HG02870 (cell line): ENCODE measurements at regions not wholly inside any gene's neighbourhood (a gene's known extent, or its start where the extent isn't known, plus 50 kb on each side); places are given as distances from the start of the nearest gene placed in this dataset.
A peak's percentile ranks its signal among the peaks of the same experiment; 100 is the strongest.
"Not testable (repeated sequence)": the region's sequence is repeated elsewhere in the genome, so short reads cannot be mapped to it uniquely, and the experiment has no call there.

Source experiments
- ATAC-seq: cut with Tn5 transposase; IDR thresholded peaks from one replicate; pipeline ENCODE4 v1.9.1; 2021; ENCODE audit warnings: mild to moderate bottlenecking, moderate library complexity; ENCODE audit not compliant: unreplicated experiment

GRCh38 chr3:81375921-81376320 is 385.5 kb downstream of the GBE1 start:
- no peak for ATAC-seq

- no peak for ATAC-seq
Measured at GRCh38 chr3:81364411-81364810, 397.0 kb downstream of the GBE1 start.

GRCh38 chr3:81363816-81364215 is 397.6 kb downstream of the GBE1 start:
- ATAC-seq, result no peak

GRCh38 chr3:81354119-81354518 is 407.3 kb downstream of the GBE1 start:
- ATAC-seq, result no peak

GRCh38 chr3:81352867-81353266 is 408.6 kb downstream of the GBE1 start:
- ATAC-seq, result no peak

GRCh38 chr3:81349816-81350340 is 411.6 kb downstream of the GBE1 start:
- ATAC-seq, result no peak

DNA sequence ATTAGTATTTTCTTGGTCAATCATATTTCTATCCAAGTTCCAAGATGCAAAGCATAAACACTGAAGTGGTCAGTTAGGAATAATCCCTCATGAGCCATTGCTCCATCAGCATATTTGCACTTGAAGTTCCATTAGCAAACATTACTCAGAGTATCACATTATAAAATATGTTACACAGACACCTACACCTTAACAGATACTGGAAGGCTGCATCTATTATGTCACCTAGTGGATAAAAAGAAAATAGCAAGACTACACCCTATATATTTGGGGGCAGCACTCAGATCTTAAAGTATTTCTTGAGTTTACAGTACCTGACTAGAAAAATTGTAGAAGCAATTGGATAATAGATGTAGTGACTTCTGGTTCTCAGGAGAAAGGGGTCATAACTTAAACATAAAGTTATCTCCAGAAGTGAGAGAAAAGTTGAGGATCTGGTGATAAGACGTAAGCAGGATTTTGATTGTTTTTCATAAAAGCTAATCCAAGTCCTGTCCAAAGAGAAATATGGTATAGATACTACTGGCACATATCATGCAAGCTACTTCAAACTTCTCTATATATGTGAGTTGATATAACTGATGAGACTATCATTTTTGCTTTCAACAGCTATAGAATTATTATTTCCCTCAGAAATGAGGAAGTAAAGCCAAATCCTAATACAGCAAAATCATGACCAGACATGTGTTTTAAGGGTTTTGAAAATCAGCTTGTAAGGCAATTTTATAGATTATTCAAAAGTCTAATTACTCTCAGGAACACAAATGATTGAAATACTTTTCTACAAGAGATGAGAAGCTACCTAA is 422.2 kb downstream of the GBE1 start:
- peak; percentile 86 for ATAC-seq

- no peak for ATAC-seq
Measured at GRCh38 chr3:81336470-81336869, 425.0 kb downstream of the GBE1 start.

GRCh38 chr3:81329835-81330234 is 431.6 kb downstream of the GBE1 start:
- ATAC-seq, result not testable (repeated sequence)

DNA sequence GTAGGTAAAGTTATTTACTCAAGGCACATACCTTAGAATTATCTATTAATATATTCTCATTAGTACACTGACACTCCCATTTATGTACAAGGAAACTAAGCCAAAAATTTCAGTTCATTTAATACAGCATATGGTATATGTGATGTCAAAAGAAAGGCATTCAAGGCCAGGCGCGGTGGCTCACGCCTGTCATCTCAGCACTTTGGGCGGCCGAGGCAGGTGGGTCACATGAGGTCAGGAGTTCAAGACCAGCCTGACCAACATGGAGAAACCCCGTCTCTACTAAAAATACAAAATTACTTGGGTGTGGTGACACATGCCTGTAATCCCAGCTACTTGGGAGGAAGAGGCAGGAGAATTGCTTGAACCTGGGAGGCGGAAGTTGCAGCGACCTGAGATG is 435.2 kb downstream of the GBE1 start:
- no peak for ATAC-seq

- no peak for ATAC-seq
Measured at GRCh38 chr3:81320862-81321261, 440.6 kb downstream of the GBE1 start.

DNA sequence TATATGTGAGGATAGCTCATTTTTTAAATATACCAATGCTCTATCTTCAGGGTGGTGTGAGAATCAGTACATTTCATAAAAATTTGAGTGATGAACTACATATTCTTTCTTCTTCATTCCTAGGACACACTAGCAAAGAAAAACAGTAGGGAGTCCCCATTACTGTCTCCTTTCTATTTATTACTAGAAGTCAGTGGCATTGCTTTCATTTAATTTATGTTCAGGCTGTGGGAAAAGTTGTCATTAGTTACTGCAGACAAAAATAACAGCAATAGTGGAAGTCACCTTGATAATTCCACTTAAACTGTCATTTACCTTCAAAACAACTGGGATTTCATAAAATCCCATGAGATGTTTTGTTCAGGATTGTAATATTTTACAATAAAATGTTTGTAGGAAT is 446.4 kb downstream of the GBE1 start:
- no peak for ATAC-seq

DNA sequence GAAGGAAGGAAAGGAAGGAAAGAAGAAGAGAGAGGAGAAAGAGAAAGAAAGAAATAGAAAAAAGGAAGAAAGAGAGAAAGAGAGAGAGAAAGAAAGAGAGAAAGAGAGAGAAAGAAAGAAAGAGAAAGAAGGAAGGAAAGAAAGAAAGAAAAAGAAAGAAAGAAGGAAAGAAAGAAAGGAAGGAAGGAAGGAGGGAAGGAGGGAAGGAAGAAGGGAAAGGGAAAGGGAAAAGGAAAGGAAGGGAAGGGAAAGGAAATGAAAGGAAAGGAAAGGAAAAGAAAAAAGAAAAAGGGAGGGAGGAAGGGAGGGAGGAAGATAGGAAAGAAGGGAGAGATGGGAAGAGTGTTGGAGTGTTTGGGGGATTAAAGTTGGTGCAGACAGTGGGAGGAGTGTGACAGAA is 450.1 kb downstream of the GBE1 start:
- no peak for ATAC-seq

DNA sequence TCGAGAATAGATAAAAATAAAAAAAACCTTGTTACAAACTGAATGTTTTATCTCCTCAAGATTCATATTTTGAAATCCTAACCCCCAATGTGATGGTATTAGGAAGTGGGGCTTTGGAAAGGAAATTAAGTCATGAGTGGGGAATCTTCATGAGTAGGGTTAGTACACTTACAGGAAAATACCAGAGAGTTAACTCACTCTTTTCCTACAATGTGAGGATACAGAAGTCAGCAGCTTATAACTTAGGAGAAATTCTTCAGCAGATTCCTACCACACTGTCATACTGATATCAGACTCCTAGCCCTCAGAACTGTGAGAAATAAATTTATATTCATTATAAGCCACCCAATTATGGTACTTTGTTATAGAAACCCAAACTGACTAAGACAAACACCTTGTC is 453.1 kb downstream of the GBE1 start:
- ATAC-seq, result no peak

GRCh38 chr3:81307221-81307620 is 454.2 kb downstream of the GBE1 start:
- no peak for ATAC-seq

GRCh38 chr3:81303321-81303720 is 458.1 kb downstream of the GBE1 start:
- ATAC-seq, result no peak

GRCh38 chr3:81302045-81302444 is 459.4 kb downstream of the GBE1 start:
- ATAC-seq, result peak; percentile 88

GRCh38 chr3:81301230-81301629 is 460.2 kb downstream of the GBE1 start:
- no peak for ATAC-seq

- no peak for ATAC-seq
Measured at GRCh38 chr3:81300324-81300927, 461.0 kb downstream of the GBE1 start.

DNA sequence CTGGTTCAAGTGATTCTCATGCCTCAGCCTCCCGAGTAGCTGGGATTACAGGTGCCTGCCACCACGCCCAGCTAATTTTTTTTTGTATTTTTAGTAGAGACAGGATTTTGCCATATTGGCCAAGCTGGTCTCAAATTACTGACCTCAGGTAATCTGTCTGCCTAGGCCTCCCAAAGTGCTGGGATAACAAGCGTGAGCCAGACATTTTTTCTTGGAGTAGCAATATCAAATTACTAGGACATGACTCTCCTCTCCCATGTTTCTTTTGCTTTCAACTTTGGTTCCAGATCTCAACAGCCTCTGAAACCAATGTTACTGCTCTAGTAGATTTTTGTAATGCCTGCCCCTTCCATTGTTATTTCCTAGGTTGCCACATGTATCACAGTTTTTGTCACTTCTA is 462.0 kb downstream of the GBE1 start:
- ATAC-seq, result no peak

DNA sequence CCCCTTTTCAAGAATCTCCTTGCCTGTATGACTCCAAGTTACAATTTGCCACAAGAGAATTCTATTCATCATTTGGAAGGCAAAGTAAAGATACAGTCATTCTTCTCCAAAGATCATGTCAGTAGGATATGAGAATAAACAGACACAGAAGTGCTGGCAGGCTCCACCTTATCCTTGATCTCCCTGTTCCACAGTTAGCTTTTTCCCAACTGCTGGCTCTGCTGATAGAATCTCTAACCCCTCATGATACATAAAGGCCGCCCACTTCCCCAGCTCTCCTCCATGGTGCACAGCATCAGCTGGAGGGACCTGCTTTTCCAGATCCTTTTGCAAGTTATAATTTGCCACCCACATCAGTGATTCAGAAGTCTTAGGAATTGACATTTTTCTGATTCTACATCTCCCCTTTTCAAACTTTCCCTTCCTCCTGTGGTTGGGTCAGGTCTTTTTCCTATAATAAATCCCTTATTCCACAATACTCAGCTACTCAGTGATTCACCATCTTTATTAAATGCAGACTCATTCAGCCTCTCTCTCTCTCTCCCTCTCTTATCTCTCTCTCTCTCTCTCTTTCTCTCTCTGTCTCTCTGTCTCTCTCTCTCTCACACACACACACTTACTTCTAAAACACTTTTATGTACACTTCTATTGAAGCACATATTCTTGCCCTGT is 465.4 kb downstream of the GBE1 start:
- ATAC-seq, result no peak

GRCh38 chr3:81293156-81293555 is 468.3 kb downstream of the GBE1 start:
- ATAC-seq, result no peak
